Medulla oblongata (tissue), 1 donor: ENCODE measurements at regions not wholly inside any gene's neighbourhood (a gene's known extent, or its start where the extent isn't known, plus 50 kb on each side); places are given as distances from the start of the nearest gene placed in this dataset.
"Not testable (repeated sequence)": the region's sequence is repeated elsewhere in the genome, so short reads cannot be mapped to it uniquely, and the experiment has no call there.

Experiments used
- DNase-seq: peaks from one replicate; pipeline ENCODE4 v3.0.0-alpha.2; 2015; ENCODE audit errors: extremely low spot score

DNA sequence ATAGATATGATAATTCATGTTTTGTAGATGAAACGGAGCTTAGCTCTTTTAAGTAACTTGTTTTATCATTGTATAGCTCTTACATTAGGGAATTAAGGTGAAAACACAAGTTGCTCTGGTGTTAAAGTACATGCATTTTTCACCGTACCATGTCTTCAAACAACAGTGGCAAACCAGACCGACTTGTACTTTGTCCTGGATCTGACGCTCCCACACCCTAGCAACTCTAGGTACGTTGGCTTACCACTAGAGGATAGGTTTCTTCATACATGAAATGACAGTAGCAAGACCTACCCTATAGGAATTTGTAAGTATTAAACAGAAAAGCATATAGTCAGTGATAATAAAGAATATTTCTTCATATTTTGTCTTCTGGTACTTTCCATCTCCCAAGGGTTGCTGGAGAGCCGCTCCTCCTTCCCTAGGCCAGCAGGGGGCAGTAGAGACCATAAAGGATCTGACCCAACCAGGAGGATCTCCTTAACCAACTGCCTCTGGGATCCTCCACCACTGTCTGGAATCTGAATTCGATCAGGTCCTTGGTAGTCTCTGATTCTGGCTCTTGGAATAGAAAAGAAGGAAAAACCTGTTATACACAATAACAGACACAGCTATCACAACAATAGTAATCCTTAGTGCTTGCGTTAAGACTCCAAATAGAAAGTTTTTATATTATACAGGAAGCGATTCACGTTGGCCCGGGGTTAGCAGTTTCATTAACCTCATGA is 136.7 kb downstream of the CAVIN4 start:
- DNase-seq, result peak; percentile 91

DNA sequence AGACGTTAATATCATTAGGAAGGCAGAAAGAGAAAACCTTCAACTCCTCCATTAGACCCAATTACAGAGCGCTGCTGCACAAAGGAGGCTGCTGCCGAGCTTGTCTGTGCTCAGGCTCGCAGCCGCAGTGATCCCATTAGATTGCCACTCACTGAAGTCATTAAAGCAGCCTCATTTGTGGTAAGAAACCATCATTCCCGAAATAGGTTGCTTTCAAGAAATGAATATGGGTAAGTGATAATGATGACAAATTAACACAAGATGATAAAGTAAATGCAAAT is 137.2 kb downstream of the CAVIN4 start:
- no peak for DNase-seq

GRCh38 chr9:100718717-100719116 is 140.8 kb downstream of the CAVIN4 start:
- DNase-seq, result no peak

- no peak for DNase-seq
Measured at GRCh38 chr9:100720922-100721321, 143.0 kb downstream of the CAVIN4 start.

DNA sequence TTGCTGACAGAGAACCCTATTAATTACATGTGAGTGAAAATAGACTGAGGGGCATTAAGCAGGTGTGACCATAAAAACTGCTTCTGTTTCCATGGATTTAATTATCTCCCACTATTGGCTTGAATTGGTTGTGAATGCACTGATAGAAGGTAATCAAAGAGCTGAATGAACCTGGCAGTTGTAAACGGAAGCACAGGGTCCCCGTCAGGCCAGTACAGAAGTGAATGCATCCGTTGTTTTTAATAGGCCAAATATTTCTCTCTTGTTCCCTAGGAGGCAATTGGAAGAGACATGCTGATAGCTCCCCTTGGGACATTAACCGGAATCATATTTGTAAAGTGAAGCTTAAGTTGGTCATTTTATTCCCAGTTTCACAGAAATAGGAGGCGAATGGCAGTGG is 147.0 kb downstream of the CAVIN4 start:
- no peak for DNase-seq

DNA sequence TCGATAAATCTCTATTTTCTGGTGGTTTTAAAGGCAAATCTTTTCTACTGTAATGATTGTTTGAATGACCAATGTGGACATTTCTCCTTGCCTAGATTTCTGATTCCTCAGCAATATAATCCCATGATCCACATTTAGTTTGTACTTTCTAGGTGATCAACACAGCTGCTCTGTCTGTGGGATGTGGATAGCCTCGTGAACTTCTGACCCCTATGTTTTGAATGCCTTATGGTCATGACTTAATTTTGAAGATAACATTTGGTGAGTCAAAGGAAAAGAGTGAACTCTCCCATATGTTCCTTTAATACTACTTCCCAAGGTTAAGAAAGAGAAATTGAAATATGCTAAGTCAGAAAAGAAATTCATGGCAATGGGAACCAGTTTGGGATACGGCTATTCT is 147.5 kb downstream of the CAVIN4 start:
- no peak for DNase-seq

DNA sequence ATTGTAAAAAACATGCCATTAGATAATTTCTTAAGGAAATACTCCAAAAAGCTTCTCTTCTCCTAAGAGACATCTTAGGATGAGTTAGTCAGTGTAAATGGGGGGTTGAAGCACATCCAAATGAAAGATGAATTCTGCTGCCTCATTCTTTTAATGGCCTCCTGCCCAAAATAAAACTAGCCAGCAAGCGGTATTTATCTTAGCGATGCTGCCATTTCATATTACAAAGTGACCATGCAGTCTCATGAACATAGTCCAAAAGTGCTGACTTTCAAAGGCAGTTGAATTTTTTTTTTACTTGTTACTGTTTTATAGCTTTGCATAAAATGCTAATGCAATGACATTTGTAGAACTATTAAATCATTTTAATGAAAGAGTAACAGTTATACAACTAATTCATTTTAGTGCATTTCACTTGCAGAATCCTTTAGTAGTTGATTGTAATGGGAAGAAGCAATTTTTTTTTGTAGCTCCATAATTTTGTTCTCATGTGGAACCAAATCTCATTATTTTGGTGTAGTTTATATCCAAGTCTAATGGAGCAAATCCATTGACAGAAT is 151.5 kb downstream of the CAVIN4 start:
- no peak for DNase-seq

- peak; percentile 39 for DNase-seq
Measured at GRCh38 chr9:100730086-100730485, 152.2 kb downstream of the CAVIN4 start.

DNA sequence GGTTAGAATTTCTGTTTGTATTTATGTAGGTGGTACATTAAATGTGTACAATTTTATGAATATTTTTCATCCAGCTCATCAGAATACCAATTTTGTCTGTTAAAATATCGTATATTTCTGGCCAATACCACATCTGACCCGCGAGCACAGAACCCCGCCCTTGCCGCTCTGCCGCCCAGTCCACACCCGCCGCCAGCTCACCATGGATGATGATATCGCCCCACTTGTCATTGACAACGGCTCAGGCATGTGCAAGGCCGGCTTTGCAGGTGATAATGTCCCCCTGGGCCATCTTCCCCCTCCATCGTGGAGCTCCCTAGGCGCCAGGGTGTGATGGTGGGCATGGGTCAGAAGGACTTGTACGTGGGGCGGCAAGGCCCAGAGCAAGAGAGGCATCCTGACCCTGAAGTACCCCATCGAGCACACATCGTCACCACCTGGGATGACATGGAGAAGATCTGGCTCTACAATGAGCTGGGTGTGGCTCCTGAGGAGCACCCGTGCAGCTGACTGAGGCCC is 153.2 kb downstream of the CAVIN4 start:
- DNase-seq, result no peak

DNA sequence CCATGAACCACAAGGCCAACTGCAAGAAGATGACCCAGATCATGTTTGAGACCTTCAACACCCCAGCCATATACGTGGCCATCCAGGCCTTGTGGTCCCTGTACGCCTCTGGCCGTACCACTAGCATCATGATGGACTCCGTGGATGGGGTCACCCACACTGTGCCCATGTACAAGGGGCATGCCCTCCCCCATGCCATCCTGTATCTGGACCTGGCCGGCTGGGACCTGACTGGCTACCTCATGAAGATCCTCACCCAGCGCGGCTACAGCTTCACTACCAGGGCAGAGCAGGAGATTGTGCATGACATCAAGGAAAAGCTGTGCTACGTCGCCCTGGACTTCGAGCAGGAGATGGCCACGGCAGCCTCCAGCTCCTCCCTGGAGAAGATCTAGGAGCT is 153.7 kb downstream of the CAVIN4 start:
- DNase-seq, result no peak

DNA sequence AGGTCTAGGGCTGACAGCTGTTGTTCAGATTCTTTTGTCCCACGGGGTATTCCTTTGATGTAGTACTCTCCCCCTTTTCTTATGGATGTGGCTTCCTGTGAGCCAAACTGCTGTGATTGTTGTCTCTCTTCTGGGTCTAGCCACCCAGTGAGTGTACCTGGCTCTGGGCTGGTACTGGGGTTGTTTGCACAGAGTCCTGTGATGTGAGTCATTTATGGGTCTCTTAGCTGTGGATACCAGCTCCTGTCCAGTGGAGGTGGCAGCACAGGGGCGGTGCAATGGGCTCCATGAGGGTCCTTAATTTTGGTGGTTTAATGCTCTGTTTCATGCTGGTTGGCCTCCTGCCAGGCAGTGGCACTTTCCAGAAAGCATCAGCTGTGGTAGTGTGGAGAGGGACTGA is 161.3 kb downstream of the CAVIN4 start:
- no peak for DNase-seq

GRCh38 chr9:100739666-100740065 is 161.8 kb downstream of the CAVIN4 start:
- DNase-seq, result no peak

DNA sequence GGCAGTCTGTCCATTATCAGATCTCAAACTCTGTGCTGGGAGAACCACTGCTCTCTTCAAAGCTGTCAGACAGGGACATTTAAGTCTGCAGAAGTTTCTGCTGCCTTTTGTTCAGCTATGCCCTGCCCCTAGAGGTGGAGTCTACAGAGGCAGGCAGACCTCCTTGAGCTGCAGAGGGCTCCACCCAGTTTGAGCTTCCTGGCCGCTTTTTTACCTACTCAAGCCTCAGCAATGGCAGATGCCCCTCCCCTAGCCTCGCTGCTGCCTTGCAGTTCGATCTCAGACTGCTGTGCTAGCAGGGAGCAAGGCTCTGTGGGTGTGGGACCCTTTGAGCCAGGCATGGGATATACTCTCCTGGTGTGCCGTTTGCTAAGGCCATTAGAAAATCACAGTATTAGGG is 171.1 kb downstream of the CAVIN4 start:
- DNase-seq, result not testable (repeated sequence)

DNA sequence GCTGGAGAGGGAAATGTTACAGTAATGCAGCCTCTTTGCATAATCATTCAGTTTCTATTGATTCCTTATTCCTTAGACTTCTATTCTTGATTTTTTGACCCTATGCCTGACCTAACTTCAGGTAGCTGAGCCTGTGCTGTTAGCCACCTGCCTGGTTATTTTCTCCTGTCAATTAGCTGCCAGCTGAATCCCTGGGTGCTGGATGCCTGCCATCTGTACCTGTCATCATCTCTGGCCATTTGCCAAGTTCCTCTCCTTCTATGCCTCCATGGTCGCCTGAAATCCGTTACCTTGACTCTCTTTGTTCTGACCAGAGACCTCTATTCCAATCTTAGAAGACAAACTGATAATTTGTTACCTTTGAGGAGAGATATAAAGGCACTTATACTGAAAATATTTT is 178.3 kb downstream of the CAVIN4 start:
- DNase-seq, result no peak

GRCh38 chr9:100759215-100759614 is 181.3 kb downstream of the CAVIN4 start:
- DNase-seq, result no peak

GRCh38 chr9:100761276-100761802 is 183.5 kb downstream of the CAVIN4 start:
- DNase-seq, result no peak

- no peak for DNase-seq
Measured at GRCh38 chr9:100774326-100774725, 196.4 kb downstream of the CAVIN4 start.

DNA sequence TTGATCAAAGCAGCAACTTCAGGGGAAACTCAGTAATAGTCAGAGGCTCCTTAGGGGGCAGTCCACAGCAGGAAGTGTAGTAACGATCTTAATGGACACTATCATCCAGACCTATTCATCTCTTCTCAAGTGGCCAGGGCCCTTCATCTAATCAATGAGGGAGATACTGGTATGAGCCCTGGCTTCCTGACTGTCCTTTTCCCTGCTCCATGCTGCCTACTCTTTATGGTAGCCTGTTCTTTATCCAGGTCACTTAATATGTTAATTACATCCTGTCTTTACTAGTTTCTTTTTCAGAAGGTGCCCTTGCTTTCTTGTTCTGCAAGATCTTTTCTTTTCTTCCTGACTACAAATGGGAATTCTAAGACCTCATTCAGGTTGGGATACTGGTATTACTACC is 197.1 kb downstream of the CAVIN4 start:
- DNase-seq, result no peak

- no peak for DNase-seq
Measured at GRCh38 chr9:100775912-100776311, 198.0 kb downstream of the CAVIN4 start.

DNA sequence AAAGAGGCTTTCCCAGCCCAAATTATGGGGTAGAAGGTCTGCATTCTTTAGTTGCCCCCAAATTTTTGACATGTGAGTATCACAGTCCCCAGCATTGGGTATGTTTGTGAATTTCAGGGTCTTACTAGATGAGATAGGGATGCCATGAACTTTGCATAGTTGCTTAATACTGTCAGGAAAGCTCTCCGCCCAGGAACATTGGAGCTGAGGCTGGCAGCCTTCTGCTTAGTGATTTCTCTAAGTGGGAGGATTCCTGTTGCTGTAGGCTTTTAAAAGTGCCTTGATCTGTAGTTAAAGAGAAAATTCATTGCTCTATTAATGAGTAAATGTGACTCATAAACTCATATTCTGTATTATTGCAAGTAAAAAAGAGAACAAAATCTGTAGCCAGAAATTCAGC is 206.9 kb downstream of the CAVIN4 start:
- DNase-seq, result no peak

DNA sequence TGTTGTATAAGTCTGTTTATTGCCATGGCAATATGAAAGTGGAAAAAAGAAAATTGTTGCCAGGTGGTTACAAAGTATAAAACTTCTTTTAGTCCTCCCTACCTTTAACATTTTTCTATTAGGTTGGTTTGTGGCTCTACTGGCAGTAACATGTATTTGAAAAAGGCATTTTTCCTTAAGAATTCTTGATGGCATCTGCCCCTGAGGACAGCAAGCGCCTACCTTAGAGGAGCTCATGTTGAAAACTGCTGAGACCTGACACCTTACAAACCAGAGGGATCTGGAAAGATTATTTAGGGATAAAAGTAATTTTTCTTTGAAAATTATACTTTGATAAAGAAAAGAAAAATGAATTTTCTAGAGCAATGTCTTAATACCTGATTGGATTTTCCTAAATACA is 208.1 kb downstream of the CAVIN4 start:
- no peak for DNase-seq

DNA sequence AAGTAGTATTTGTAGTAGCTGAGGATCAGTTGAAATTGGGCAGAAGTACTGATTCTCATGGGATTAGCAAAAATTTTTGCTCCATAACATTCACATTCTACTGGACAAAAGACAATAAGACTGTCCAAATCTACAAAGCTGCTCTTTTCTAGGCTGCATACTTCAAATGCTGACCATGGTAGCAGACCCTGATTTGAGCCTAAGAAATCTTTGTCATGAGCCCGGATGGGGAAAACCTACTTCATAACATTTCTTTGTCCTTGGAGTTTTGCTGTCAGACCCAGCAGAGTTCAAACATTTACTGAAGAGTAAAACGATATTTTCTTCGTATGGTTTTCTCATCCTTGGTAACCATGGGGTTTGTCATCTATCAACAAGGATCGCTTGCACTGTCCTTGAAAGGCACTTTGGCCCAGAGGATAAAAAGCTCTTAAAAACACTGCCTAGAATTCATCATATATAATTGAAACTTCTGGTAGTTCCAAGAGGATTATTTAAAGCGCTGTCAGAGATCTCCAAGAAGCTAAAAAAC is 216.9 kb downstream of the CAVIN4 start:
- no peak for DNase-seq

- DNase-seq, result no peak
Measured at GRCh38 chr9:100803956-100804355, 224.6 kb upstream of the PLPPR1 start.
